SK-N-SH (cell line): ENCODE measurements at regions not wholly inside any gene's neighbourhood (a gene's known extent, or its start where the extent isn't known, plus 50 kb on each side); places are given as distances from the start of the nearest gene placed in this dataset.

ENCODE experiments used
- CTCF ChIA-PET: fragments of 300-600, 350-600 bp; formaldehyde crosslinking; extraction: SDS; loops from one replicate; lab custom pipeline; 2021; lab: Yijun Ruan, JAX
- POLR2A ChIA-PET: fragments of 350-600 bp; sonication (Branson Sonifier 250); formaldehyde crosslinking; extraction: SDS; loops from one replicate; lab custom pipeline; 2020; ENCODE audit warnings: antibody characterized with exemption, inconsistent platforms; lab: Yijun Ruan, JAX
- DNase-seq: peaks from one replicate; pipeline ENCODE4 v3.0.0; 2012
- H2AFZ ChIP-seq: fragments of 200-600 bp; sonication (generic); 2 replicates; pipeline ENCODE4 v1.8.1; 2016; ENCODE audit warnings: antibody characterized with exemption, mild to moderate bottlenecking, low read depth
- H3F3A ChIP-seq: fragments of 200-600 bp; sonication (generic); replicated peaks from 2 replicates; pipeline ENCODE3; 2016; ENCODE audit warnings: antibody characterized with exemption, mild to moderate bottlenecking; ENCODE audit not compliant: insufficient read depth
- H3K27ac ChIP-seq, 2 experiments: fragments of 200-500 bp in 1 of 2; fragments of 200-600 bp in 1 of 2; sonication (Bioruptor generic) in 1 of 2; sonication (generic), shearing (Covaris generic) in 1 of 2; 2 replicates each; pipeline versions ENCODE4 v1.5.1 to v1.6.1; 2014 to 2016; ENCODE audit warnings: low read depth in 2 of 2, inconsistent platforms in 1 of 2, low read length in 1 of 2, mild to moderate bottlenecking in 1 of 2, mixed read lengths in 1 of 2
- H3K27me3 ChIP-seq: fragments of 200-600 bp; sonication (generic), shearing (Covaris generic); 2 replicates; pipeline ENCODE4 v1.6.1; 2016; ENCODE audit warnings: mixed run types; ENCODE audit not compliant: insufficient read depth
- H3K36me3 ChIP-seq, 2 experiments: fragments of 200-500 bp in 1 of 2; fragments of 200-600 bp in 1 of 2; sonication (Bioruptor generic) in 1 of 2; sonication (generic) in 1 of 2; replicated peaks in 1 of 2; 2 replicates each; pipeline versions ENCODE3 to v1.5.1; 2014 to 2016; ENCODE audit warnings: low read length in 1 of 2, mild to moderate bottlenecking in 1 of 2; ENCODE audit not compliant: insufficient read depth in 2 of 2, control insufficient read depth in 1 of 2
- H3K4me1 ChIP-seq, 2 experiments: fragments of 200-500 bp in 1 of 2; fragments of 200-600 bp in 1 of 2; sonication (Bioruptor generic) in 1 of 2; sonication (generic), shearing (Covaris generic) in 1 of 2; 2 replicates each; pipeline versions ENCODE4 v1.5.1 to v1.6.1; 2014 to 2016; ENCODE audit warnings: low read depth in 1 of 2, low read length in 1 of 2, mixed run types in 1 of 2; ENCODE audit not compliant: insufficient read depth in 2 of 2, control insufficient read depth in 1 of 2
- H3K4me2 ChIP-seq: fragments of 200-600 bp; sonication (generic), shearing (Covaris generic); 2 replicates; pipeline ENCODE4 v1.6.1; 2017; ENCODE audit warnings: mixed run types
- H3K4me3 ChIP-seq, 2 experiments: fragments of 200-500 bp in 1 of 2; fragments of 200-600 bp in 1 of 2; sonication (Bioruptor generic) in 1 of 2; sonication (generic), shearing (Covaris generic) in 1 of 2; 2 replicates each; pipeline versions ENCODE4 v1.5.1 to v1.8.1; 2014 to 2016; ENCODE audit warnings: low read depth in 2 of 2, inconsistent platforms in 1 of 2, low read length in 1 of 2, mild to moderate bottlenecking in 1 of 2, mixed read lengths in 1 of 2, moderate library complexity in 1 of 2
- H3K79me2 ChIP-seq: fragments of 200-600 bp; sonication (generic); 2 replicates; pipeline ENCODE4 v1.8.1; 2017; ENCODE audit warnings: mild to moderate bottlenecking; ENCODE audit not compliant: insufficient read depth
- H3K9ac ChIP-seq: fragments of 200-600 bp; sonication (generic); 2 replicates; pipeline ENCODE4 v1.6.1; 2017; ENCODE audit warnings: mixed run types
- H3K9me2 ChIP-seq: fragments of 200-600 bp; sonication (generic); 2 replicates; pipeline ENCODE4 v1.6.1; 2017; ENCODE audit warnings: mixed run types
- H3K9me3 ChIP-seq: fragments of 200-600 bp; sonication (generic); 2 replicates; pipeline ENCODE4 v1.6.1; 2017; ENCODE audit warnings: mixed run types, mild to moderate bottlenecking, moderate library complexity
- H4K20me1 ChIP-seq: fragments of 200-600 bp; sonication (generic); 2 replicates; pipeline ENCODE4 v1.6.1; 2017; ENCODE audit warnings: mild to moderate bottlenecking, mixed run types; ENCODE audit not compliant: insufficient read depth
- CHD2 ChIP-seq: fragments of 150-350 bp; IDR thresholded peaks from 2 replicates; pipeline ENCODE4 v1.6.1; 2018; ENCODE audit warnings: low read length; ENCODE audit not compliant: partially characterized antibody
- EP300 ChIP-seq, 2 experiments: IDR thresholded peaks; 2 replicates each; pipeline versions ENCODE4 v1.4.0 to v1.6.1; 2012; ENCODE audit warnings: borderline replicate concordance in 1 of 2, low read depth in 1 of 2, low read length in 1 of 2
- FOSL2 ChIP-seq: IDR thresholded peaks from 2 replicates; pipeline ENCODE4 v1.4.0; 2012; ENCODE audit warnings: low read depth, mild to moderate bottlenecking, moderate library complexity, borderline replicate concordance
- FOXJ3 ChIP-seq: sonication (generic); formaldehyde crosslinking; IDR thresholded peaks from 2 replicates; pipeline ENCODE4 v1.5.1; 2020; ENCODE audit warnings: mild to moderate bottlenecking, missing genetic modification reagents
- FOXM1 ChIP-seq: IDR thresholded peaks from 2 replicates; pipeline ENCODE4 v1.4.0; 2012; ENCODE audit warnings: low read depth, mild to moderate bottlenecking
- GABPA ChIP-seq: IDR thresholded peaks from 2 replicates; pipeline ENCODE4 v1.4.0; 2012; ENCODE audit warnings: low read depth, mild to moderate bottlenecking
- GATA2 ChIP-seq: sonication (generic); formaldehyde crosslinking; IDR thresholded peaks from 2 replicates; pipeline ENCODE4 v1.5.0; 2020; ENCODE audit warnings: mild to moderate bottlenecking, missing genetic modification reagents
- JUND ChIP-seq: IDR thresholded peaks from 2 replicates; pipeline ENCODE4 v1.4.0; 2012
- NFIC ChIP-seq: IDR thresholded peaks from 2 replicates; pipeline ENCODE4 v1.4.0; 2012; ENCODE audit warnings: borderline replicate concordance
- RCOR1 ChIP-seq: fragments of 150-350 bp; IDR thresholded peaks from 2 replicates; pipeline ENCODE4 v1.6.1; 2017; ENCODE audit warnings: antibody characterized with exemption, low read length
- RXRA ChIP-seq: IDR thresholded peaks from 2 replicates; pipeline ENCODE4 v1.4.0; 2012; ENCODE audit warnings: low read depth, mild to moderate bottlenecking, borderline replicate concordance
- SMC3 ChIP-seq: IDR thresholded peaks from 2 replicates; pipeline ENCODE4 v1.6.1; 2012; ENCODE audit warnings: low read depth, low read length, improper control_type of control experiment
- TCF12 ChIP-seq: IDR thresholded peaks from 2 replicates; pipeline ENCODE4 v1.4.0; 2012
- USF1 ChIP-seq: IDR thresholded peaks from 2 replicates; pipeline ENCODE4 v1.4.0; 2012; ENCODE audit warnings: low read depth, borderline replicate concordance
- YY1 ChIP-seq: IDR thresholded peaks from 2 replicates; pipeline ENCODE4 v1.4.0; 2012; ENCODE audit warnings: low read depth, mild to moderate bottlenecking
- WGBS: methylation state at CpG from one replicate; pipeline ENCODE4 v1.1.6; 2017; ENCODE audit warnings: low lambda C conversion rate; 5-methylcytosine and 5-hydroxymethylcytosine counted together
- TF ChIP-seq, protein P1 (sequence below): fragments of 150-350 bp; IDR thresholded peaks from 2 replicates; pipeline ENCODE4 v1.6.1; 2016; ENCODE audit warnings: mild to moderate bottlenecking, low read depth, low read length
- TF ChIP-seq, protein P2 (sequence below): fragments of 150-350 bp; IDR thresholded peaks from 2 replicates; pipeline ENCODE4 v1.6.1; 2017; ENCODE audit warnings: antibody characterized with exemption, low read length, low read depth, borderline replicate concordance

DNA sequence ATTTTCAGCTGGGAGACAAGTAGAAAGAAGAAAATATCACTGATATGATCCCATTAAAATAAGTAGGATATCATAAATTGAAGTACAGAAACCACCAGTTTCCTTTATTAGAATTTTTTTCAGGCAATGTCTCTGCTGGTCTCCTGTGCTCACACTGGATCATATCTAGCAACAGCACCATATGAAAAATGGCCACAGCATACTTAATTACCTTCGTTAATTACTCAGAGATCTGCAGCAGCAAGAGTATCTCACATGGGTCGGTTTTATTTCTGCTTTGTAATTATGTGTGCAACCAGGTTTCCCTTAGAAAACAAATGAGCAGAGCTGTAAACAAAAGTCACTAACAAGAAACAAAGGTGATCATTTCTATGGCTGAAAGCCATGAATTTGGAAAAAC is 287.9 kb downstream of the LRRIQ3 start (continued):
- TF ChIP-seq SMC3 (no peak), RCOR1 (no peak), EP300 (IDR thresholded peaks at IDR 0.05; ENCODE audit: borderline replicate concordance in 1 of 2, low read depth in 1 of 2, low read length in 1 of 2) (no peak)

GRCh38 chr1:73909043-73909562 is 288.9 kb downstream of the LRRIQ3 start:
- no peaks in the 10 kb centered on the region; a peak in 1 of 4 replicates for H3K4me1 ChIP-seq
- no peak overlapping the region for H3K27ac ChIP-seq
- CTCF ChIA-PET: no interaction called here
- H3K9me2 ChIP-seq: no peaks in the 10 kb centered on the region
- H4K20me1 ChIP-seq: no peaks in the 10 kb centered on the region
- TF ChIP-seq NFIC (no peak), FOXJ3 (no peak), CHD2 (no peak)
- TF ChIP-seq, all 33 proteins: peak for 0
- no peaks in the 10 kb centered on the region for H3F3A ChIP-seq
- H3K79me2 ChIP-seq: no peaks in the 10 kb centered on the region
- 37% methylated on average over 2 of the region's 2 CpGs for WGBS
- no peaks in the 10 kb centered on the region for H3K9me3 ChIP-seq
- H3K4me3 ChIP-seq: no peak overlapping the region
- no peak overlapping the region for H3K4me2 ChIP-seq
- POLR2A ChIA-PET: no interaction called here
- no peaks in the 10 kb centered on the region for H3K27me3 ChIP-seq
- H3K36me3 ChIP-seq: no peaks in the 10 kb centered on the region
- H2AFZ ChIP-seq: no peak overlapping the region
- no peak overlapping the region for H3K9ac ChIP-seq
- no peak for DNase-seq

GRCh38 chr1:73907051-73907450 is 290.9 kb downstream of the LRRIQ3 start:
- CTCF ChIA-PET: no interaction called here
- Histone ChIP-seq H3F3A (no peaks in the 10 kb centered on the region), H3K4me1 (no peaks in the 10 kb centered on the region; a peak in 1 of 4 replicates), H3K9me3 (no peaks in the 10 kb centered on the region), H3K9me2 (no peaks in the 10 kb centered on the region), H3K27ac (no peak overlapping the region), H3K4me3 (no peak overlapping the region), H3K79me2 (no peaks in the 10 kb centered on the region), H4K20me1 (no peaks in the 10 kb centered on the region), H3K27me3 (no peaks in the 10 kb centered on the region), H3K9ac (no peak overlapping the region), H2AFZ (no peak overlapping the region), H3K36me3 (no peaks in the 10 kb centered on the region), H3K4me2 (no peak overlapping the region)
- no peak for DNase-seq
- POLR2A ChIA-PET: no interaction called here
- 13% methylated on average over 1 of the region's 1 CpG for WGBS
- TF ChIP-seq, protein P1, sequence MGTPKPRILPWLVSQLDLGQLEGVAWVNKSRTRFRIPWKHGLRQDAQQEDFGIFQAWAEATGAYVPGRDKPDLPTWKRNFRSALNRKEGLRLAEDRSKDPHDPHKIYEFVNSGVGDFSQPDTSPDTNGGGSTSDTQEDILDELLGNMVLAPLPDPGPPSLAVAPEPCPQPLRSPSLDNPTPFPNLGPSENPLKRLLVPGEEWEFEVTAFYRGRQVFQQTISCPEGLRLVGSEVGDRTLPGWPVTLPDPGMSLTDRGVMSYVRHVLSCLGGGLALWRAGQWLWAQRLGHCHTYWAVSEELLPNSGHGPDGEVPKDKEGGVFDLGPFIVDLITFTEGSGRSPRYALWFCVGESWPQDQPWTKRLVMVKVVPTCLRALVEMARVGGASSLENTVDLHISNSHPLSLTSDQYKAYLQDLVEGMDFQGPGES: no peak
- TF ChIP-seq, protein P2, sequence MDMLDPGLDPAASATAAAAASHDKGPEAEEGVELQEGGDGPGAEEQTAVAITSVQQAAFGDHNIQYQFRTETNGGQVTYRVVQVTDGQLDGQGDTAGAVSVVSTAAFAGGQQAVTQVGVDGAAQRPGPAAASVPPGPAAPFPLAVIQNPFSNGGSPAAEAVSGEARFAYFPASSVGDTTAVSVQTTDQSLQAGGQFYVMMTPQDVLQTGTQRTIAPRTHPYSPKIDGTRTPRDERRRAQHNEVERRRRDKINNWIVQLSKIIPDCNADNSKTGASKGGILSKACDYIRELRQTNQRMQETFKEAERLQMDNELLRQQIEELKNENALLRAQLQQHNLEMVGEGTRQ: no peak
- TF ChIP-seq TCF12 (no peak), JUND (no peak), RCOR1 (no peak), FOSL2 (no peak), GATA2 (CRISPR knock-in tag) (no peak), RXRA (no peak), FOXM1 (no peak), FOXJ3 (no peak), GABPA (no peak), USF1 (no peak), YY1 (no peak)
